ENCODE measurements at regions not wholly inside any gene's neighbourhood (a gene's known extent, or its start where the extent isn't known, plus 50 kb on each side); places are given as distances from the start of the nearest gene placed in this dataset.

DNA sequence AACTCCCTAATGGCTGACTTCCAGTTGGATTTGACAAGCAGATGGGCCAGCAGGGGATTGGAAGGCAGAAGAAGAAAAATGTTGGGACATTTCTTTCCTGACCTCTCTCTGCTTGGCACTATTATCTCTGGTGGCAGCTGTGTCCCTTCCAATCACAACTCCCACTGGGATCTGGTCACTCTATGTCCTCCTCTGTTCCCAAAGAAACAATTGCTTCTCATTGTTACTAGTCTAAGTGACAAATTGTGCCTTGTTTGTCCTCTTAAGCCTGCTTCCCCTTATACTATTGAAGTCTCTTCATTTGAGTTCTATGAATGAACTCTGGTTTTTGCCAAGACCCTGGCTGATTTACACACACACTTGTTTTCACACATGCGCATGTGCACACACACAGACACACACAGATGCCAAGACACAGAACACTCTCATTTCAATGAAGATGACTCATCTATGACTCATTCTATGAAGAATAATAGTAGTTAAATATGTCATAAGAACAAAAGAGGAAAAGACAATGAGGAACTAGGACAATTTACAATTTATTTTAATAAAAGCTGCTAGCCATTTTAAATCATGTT lies 83.0 kb upstream of the FAR2 start:
- H3K4me3 ChIP-seq, result no peak overlapping the region
- peak in 1 of 2 donors; percentile 82 for DNase-seq (ENCODE audit: low read depth in 1 of 2, low spot score in 1 of 2)
- no peak overlapping the region for H3K27ac ChIP-seq
- H3K27me3 ChIP-seq, result no peaks in the 10 kb centered on the region
- no peak for TF ChIP-seq CTCF (IDR thresholded peaks at IDR 0.05; ENCODE audit: low read depth, low read length)
- no peaks in the 10 kb centered on the region for H3K9me3 ChIP-seq (ENCODE audit: low read depth)
- H3K36me3 ChIP-seq, result no peaks in the 10 kb centered on the region
- no peaks in the 10 kb centered on the region for H3K4me1 ChIP-seq (ENCODE audit: low read depth)

- Histone ChIP-seq H3K27ac (no peak overlapping the region), H3K4me1 (ENCODE audit: low read depth) (no peaks in the 10 kb centered on the region)
These were observed 81.6 kb upstream of the FAR2 start for GRCh38 chr12:29067430-29067829.

DNA sequence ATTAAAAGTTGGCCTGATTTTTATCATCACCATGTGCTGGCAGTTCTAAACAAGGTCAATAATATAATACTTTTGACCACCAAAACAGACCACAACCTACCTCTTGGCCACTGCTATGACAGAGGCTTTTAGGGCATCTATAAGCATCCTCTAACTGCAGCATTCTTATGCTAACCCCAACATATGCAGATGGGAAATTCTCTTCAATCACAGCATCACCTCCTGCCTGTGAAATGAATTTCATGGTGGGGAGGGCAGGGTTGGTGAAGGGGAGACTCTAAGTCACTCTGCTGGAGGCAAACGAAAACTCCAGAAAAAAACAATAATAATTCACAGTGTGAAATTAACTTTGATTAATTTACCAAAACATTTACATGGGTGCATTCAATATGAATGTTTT lies 78.8 kb upstream of the FAR2 start:
- Histone ChIP-seq H3K36me3 (no peaks in the 10 kb centered on the region), H3K4me3 (no peak overlapping the region), H3K27ac (no peak overlapping the region), H3K4me1 (ENCODE audit: low read depth) (no peaks in the 10 kb centered on the region), H3K27me3 (no peaks in the 10 kb centered on the region), H3K9me3 (ENCODE audit: low read depth) (no peaks in the 10 kb centered on the region)
- TF ChIP-seq CTCF (IDR thresholded peaks at IDR 0.05; ENCODE audit: low read depth, low read length), result no peak
- DNase-seq (ENCODE audit: low read depth in 1 of 2, low spot score in 1 of 2), result no peak

More at GRCh38 chr12:29067430-29067829, 81.6 kb upstream of the FAR2 start:
- DNase-seq (ENCODE audit: low read depth in 1 of 2, low spot score in 1 of 2), result no peak
- Histone ChIP-seq H3K9me3 (ENCODE audit: low read depth) (no peaks in the 10 kb centered on the region), H3K27me3 (no peaks in the 10 kb centered on the region), H3K4me3 (no peak overlapping the region), H3K36me3 (no peaks in the 10 kb centered on the region)
- no peak for TF ChIP-seq CTCF (IDR thresholded peaks at IDR 0.05; ENCODE audit: low read depth, low read length)

DNA sequence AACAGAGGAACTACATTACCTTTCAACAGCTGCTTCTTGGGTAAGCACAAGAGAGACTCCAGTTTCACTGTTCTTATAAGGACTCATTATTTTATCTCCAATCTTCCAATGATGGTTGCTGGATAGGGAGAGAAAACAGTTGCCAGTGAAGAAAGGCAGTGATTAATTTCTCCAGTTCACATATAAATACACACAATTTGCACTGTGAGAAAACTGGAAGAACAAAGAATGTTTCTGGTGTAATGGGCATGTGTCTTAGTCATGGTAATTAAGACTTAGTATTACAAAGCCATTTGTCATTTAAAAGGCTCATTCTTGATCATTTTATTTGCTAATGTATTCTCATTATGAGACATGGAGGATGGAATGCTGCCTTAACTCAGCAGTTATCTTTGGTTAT lies 78.0 kb upstream of the FAR2 start:
- Histone ChIP-seq H3K36me3 (no peaks in the 10 kb centered on the region), H3K9me3 (ENCODE audit: low read depth) (no peaks in the 10 kb centered on the region), H3K27me3 (no peaks in the 10 kb centered on the region), H3K27ac (no peak overlapping the region), H3K4me1 (ENCODE audit: low read depth) (no peaks in the 10 kb centered on the region), H3K4me3 (no peak overlapping the region)
- TF ChIP-seq CTCF (IDR thresholded peaks at IDR 0.05; ENCODE audit: low read depth, low read length), result no peak
- no peak for DNase-seq (ENCODE audit: low read depth in 1 of 2, low spot score in 1 of 2)

DNA sequence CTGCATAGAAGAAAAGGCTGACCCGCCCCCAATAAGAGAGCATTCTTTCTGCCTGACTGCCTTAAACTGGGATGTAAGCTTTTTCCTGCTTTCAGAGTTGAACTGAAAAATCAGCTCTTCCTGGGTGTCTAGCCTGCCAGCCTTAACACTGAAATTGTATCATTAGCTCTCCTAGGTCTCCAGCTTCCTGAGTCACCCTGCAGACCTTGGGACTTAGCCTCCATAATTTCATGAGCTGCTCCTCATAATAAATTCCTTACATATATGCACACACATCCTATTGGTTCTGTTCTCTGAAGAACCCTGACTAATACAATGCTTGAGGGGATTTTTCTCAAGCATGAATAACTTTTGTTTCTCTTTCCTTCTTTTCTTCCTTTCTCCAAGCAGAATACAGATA lies 76.4 kb upstream of the FAR2 start:
- no peaks in the 10 kb centered on the region for H3K36me3 ChIP-seq
- H3K27me3 ChIP-seq, result no peaks in the 10 kb centered on the region
- DNase-seq (ENCODE audit: low read depth in 1 of 2, low spot score in 1 of 2), result no peak
- H3K27ac ChIP-seq, result no peak overlapping the region
- no peaks in the 10 kb centered on the region for H3K9me3 ChIP-seq (ENCODE audit: low read depth)
- no peaks in the 10 kb centered on the region for H3K4me1 ChIP-seq (ENCODE audit: low read depth)
- TF ChIP-seq CTCF (IDR thresholded peaks at IDR 0.05; ENCODE audit: low read depth, low read length), result no peak
- no peak overlapping the region for H3K4me3 ChIP-seq
